ENCODE measurements at regions not wholly inside any gene's neighbourhood (a gene's known extent, or its start where the extent isn't known, plus 50 kb on each side); places are given as distances from the start of the nearest gene placed in this dataset.
"Not testable (repeated sequence)": the region's sequence is repeated elsewhere in the genome, so short reads cannot be mapped to it uniquely, and the experiment has no call there.

DNA sequence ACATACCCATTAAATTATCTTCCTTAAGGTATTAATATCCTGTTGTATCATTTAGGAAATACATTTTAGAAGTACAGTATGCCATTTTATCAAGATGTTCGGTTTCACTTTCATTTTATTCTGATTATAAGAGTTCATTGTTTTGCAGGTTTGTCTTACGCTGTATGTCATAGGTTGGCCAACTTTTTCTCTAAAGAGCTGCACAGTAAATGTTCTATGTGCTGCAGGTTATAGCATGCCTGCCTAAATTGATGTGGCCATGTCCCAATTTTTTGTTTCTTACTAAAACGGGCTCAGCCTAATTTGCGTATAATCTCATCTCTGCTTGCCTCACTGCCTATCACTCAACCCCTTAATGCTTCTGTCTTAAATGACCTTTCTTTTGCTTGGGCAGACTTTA lies 126.4 kb downstream of the USP22 start:
- no peak for DNase-seq

DNA sequence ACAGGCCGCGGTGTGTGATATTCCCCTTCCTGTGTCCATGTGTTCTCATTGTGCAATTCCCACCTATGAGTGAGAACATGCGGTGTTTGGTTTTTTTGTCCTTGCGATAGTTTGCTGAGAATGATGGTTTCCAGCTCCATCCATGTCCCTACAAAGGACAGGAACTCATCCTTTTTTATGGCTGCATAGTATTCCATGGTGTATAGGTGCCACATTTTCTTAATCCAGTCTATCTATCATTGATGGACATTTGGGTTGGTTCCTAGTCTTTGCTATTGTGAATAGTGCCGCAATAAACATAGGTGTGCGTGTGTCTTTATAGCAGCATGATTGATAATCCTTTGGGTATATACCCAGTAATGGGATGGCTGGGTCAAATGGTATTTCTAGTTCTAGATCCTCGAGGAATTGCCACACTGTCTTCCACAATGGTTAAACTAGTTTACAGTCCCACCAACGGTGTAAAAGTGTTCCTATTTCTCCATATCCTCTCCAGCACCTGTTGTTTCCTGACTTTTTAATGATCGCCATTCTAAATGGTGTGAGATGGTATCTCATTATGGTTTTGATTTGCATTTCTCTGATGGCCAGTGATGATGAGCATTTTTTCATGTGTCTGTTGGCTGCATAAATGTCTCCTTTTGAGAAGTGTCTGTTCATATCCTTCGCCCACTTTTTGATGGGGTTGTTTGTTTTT lies 125.1 kb downstream of the USP22 start:
- DNase-seq, result not testable (repeated sequence)

DNA sequence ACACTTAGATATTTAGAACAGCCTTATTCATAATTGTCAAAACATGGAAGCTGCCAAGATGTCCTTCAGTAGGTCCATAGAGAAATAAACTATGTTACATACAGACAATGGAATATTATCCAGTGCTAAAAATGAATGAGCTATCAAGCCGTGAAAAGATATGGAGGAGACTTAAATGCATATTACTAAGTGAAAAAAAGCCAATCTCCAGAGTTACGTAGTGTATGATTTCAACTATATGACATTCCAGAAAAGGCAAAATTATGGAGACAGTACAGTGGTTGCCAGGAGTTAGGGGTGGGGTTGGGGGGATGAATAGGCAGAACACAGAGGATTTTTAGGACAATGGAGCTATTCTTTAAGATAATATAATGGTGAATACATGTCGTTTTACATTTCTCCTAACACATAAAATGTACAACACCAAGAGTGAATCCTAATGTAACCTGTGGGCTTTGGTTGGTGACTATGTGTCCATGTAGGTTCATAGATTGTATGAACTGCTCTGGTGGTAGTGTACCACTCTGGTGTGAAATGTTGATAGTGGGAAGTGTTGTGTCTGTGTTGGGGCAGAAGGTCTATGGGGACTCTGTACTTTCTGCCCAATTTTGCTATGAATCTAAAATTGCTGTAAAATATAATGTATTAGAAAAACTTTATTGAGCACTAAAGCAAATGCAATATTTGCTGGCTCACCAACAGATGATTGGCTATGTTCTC lies 122.6 kb downstream of the USP22 start:
- DNase-seq, result no peak

DNA sequence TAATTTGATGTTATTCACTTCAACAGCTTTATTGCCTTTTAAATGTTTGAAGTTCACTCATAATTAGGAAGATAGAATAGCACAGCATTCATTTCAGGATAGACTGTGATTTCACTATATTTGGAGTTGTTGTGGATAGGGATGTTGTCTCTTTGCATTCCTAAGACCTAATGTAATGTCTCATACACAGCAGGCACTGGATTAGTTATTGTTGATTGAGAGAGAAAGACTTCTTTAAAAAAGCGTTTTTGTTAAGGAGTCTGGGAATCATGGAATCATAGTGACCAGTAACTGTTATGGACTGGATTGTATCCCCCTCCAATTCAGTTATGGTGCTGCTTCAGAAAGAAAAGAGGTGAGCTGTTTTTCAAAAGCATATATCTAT lies 122.0 kb downstream of the USP22 start:
- DNase-seq, result no peak

DNA sequence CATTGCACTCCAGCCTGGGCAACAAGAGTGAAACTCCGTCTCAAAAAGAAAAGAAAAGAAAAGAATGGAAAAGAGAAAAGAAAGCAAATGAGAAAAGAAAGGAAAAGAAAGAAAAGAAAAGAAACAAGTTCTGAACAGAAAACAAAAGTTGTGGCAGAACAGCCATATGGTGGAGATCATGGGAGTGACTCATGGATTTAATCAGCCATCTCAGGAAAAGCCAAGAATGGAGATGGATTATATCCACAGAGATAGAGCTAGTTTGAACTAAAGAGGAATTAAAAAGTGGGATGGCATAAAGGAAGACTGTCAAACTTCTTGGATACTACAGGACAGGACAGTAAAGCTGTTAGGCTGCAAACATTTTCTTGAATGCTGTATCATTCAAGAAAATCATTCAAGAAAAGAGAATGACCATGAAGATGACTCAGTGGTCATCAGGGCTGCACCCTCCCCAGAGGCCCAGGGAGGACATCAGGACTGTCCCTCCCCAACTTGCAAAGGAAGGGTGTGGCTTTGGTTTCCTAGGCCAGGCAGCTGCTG lies 120.6 kb downstream of the USP22 start:
- DNase-seq, result no peak

DNA sequence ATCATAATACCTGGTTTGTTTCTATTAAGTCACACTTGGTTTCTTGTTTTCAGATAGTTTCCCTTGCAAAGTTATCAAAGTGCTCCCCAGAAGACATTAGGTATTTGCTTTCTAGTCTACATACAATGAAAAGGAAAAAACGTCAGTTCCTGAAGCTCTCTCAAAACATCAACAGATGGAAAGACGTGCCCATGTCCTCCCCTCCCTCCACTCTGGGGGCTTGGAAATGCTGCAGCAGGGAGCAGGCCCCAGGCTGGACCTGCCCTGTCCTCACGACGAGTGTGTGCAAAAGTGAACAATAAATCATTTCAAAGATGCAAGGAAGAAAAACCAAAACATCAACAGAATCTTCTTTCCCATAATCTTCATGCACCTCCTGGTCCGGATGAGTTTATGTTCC lies 118.5 kb downstream of the USP22 start:
- no peak for DNase-seq

DNA sequence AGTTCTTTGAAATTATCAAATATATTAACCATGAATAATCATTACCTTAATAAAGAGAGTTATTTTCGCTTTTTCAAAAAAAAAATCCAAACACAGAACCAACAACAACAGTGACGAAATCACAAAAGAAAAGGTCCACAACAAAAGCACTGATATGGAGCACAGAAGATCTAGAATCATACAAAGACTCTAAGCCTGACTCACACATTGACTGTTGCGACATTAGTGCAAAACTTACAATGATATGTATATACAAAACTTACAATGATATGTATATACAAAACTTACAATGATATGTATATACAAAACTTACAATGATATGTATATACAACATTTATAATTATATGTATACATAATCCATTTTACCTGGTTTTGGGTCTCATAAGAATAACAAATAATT lies 117.7 kb downstream of the USP22 start:
- no peak for DNase-seq

DNA sequence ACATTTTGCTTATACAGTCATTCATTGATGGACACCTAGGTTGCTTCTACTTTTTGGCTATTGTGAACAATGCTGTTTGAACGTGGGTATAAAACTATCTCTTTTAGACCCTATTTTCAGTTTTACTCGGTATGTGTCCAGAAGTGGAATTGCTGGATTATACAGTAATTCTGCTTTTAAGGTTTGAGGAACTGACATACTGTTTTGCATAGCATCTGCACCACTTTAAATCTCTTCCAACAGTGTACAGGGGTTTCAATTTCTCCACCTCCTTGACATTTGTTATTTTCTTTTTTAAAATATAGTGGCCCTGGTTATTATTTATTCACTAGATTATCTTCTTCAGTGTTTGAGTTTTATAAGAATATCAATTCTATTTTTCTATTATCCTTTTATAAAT lies 116.9 kb downstream of the USP22 start:
- DNase-seq, result no peak

DNA sequence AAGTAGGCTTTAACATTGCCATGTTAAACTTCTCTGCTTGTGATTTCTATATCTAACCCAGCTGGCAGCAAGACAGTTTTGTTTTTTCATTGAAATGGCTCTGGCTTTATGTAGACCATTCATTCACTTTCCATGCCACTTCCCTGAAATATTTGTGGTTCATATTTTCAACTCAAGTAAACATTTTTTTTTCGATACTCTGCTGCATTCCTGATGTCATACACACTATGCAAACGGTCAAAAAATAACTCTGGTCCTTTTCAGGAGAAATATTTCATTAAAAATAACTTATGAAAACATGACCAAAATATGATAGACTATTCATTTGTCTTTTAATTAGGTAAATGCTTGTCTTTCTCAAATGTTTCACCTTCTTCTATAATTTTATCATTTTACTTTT lies 116.3 kb downstream of the USP22 start:
- no peak for DNase-seq

DNA sequence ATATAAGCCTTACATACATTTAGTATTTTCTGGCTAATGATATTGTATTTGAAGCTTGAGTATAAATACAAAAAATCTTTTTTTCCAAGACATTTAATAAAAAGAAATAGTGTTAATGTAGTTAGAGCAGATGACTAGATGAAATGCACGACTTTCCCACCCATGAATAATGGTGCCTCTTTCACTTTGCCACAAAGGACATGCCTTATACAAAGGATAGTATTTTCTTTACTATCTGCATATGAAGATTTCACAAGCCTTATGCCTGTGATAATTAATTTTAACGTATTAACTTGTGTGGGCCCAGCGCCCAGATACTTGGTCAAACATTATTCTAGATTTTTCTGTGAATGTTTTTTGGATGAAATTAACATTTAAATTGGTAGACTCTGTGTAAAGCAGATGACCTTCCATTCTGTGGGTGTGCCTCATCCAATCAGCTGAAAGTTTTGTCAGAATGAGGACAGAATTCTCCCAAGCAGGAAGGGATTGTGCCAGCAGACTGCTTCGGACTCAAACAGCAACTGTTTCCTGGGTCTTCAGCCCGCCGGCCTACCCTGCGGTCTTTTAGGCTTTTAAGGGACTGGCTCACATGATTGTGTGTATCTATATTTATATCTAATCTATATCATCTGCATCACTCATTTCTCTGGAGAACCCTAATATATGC lies 115.4 kb downstream of the USP22 start:
- DNase-seq, result no peak

DNA sequence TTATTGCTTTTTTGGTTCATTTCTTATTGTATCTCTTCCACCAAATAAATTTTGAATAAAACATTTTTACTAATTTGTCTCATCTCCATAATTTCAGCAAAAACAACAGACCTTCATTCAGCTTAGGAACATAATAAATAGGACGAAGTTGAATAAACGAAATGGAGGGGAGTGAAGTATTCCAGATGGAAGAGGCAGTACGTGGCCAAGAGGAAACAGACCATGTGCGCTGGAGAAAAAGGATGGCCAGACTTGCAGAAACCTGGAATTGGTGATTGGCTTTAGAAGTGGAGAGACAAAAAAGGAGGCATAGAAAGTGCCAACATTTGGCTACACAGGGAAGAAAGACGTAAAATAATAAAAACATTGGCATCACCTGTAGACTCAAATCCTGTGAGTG lies 113.5 kb downstream of the USP22 start:
- DNase-seq, result no peak

DNA sequence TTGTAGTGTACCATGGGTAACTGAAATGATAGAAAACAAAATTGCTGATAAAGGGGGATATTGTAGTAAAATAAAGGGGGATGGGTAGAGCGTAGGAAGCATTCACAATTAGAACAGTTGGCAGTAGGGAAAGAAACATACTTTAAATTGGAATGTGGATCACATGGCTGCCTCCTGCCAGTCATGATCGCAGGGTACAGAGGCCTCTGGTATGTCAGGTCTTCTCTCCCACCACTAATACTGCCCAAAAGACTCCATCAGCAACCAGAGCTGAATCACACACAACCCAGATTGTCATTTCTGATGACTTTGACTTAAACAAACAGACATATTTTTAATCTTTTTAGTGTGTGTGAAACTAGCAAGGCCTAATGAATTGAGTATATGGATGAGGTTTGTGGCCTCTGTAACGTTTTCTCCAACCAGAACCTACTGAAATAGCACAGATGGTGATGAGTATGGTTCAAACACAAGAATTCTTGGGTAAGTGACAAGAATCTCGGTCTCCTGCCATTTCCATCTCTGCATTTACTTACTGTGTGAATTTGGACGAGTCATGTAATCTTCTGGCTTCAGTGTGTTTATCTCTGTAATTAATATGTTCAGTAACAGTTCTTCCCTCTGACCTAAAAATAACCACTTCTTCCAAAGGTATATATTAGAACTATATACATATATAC lies 112.6 kb downstream of the USP22 start:
- no peak for DNase-seq

DNA sequence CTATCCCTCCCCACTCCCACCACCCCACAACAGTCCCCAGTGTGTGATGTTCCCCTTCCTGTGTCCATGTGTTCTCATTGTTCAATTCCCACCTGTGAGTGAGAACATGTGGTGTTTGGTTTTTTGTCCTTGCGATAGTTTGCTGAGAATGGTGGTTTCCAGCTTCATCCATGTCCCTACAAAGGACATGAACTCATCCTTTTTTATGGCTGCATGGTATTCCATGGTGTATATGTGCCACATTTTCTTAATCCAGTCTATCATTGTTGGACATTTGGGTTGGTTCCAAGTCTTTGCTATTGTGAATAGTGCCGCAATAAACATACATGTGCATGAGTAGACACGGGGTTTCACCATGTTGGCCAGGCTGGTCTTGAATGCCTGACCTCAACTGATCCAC lies 109.8 kb downstream of the USP22 start:
- not testable (repeated sequence) for DNase-seq

DNA sequence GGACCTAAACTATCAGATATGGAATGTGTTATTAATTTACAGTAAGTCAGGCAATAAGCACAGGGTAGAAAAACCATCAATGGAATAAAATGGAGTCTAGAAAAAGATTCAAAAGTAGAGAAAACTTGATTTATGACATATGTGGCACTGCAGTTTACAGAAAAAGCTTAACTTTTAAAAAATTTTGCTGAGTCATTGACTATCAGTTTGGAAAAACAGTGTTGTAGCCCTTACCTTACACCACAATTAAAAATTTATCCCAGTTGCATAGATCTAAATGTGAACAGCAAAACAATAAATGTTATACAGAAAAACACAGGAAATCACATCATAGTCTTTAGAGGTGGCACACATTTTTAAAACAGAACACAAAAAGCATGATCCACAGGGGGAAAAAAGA lies 108.5 kb downstream of the USP22 start:
- no peak for DNase-seq

DNA sequence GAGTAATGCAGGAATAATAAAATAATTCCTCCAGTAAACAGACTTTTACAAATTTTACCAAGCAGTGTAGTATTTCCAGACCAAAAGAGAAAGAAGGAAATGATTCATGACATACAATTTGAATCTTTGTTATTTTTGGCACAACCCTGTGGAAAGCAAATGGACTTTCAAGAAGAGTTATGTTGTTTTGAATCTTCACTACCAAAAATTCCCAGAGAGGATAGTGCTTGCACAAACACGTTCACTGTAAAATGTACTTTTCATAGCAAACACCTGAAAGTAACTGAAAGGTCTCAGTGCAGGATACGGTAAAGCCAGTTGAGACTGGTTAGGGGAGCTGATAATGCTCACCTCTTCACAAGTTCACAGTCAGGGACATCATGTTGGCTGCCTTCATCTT lies 107.1 kb downstream of the USP22 start:
- DNase-seq, result no peak

DNA sequence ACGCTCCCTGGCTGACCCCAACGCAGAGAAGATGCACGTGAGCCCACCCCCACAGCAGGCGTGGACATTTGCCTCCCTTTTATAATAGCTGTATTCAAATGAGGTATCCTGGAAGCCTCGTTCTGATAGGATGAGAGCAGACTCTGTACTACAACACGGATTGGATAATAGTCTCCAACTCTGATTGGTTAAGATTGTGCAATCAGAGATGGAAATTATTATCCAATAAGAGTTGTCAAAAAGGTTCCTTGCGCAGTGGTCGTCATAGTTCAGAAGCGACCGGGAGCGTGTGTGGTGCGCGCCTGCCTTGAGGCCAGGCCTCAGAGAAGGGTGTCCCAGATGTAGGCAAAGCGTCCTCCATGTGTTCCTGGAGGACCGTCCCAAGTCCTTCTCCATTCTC lies 104.6 kb downstream of the USP22 start:
- no peak for DNase-seq

DNA sequence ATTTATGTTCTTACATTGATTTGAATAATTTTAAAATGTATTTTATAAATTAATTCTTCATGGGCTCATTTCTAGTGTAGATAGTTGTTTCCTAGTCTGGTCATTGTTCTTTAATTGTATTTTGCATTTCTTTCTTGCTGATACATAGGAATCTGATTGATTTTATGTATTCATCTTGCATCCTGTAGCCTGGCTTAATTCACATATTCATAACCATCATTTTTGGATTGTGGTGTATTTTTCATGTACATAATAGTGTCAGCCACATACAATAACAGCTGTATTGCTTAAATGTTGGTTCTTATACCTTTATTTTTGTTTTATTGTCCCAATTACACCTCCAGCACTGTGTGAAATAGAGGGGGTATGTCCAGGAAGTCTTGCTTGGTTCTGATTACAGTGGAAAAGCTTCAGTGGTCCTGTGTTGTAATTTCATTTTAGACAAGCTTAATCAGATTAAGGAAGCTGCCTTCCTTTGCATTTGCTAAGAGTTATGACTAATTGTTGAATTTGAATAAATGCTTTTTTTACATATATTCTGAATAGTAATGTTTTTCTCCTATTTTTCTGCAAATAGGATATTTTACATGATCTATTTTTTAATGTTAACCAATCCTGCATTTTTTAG lies 103.7 kb downstream of the USP22 start:
- DNase-seq, result no peak

DNA sequence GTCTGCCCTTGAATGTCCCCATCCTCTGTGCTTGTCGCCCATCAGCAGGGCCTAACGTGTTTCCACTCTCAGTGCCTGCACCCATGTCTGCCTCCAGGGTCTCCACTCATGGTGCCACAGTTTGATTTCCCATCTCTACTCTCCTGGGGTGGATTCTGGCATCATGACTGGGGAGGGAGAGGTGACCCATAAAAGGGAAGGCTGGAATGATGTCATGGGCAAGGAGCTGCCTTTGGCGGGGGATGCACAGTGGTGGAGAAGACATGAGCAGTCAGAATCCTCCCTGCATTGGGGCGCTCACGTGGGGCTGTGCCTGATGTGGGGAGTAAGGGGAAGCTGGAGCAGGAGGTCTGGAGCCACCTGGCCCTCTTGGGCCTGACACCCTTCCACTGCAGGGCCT lies 100.9 kb downstream of the USP22 start:
- no peak for DNase-seq

DNA sequence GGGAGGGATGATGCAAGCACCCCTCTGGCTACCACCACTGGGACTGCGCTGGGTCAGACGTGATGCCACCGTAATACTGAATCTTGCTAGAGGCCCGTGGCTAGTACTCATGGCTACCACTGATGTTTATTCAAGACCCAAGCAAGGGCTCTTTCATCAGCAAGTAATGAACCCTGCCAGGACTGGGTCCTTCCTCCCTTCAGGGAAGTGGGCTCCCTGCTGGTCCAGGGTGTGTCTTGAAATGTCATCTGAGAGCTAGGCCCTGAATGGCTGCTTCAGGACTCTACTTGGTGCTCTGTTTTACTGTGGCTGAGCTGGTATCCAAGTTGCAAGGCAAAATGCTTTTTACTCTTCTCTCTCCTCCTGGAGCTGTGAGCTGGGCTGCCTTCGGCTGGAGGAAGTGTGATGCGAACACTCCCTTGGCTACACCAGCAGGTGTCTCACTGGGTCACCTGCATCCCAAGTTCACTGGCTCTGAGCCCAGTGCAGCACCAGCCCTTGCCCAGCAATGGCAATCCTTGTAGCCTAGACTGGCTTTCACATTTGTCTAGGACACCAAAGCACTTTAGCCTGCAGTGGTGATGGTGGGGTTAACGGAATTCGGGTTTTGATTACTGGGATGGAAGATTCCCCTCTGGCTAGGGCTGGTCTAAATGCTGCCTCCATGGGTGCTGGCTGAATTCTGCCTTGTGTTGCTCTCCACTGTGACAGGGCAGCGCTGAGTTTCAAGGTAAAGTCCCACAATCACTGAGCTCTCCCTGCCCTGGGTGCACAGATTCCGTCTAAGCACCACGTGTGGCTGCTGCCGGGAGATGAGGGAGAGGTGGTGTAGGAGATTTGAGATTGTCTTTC lies 98.6 kb downstream of the USP22 start:
- peak; percentile 47 for DNase-seq

DNA sequence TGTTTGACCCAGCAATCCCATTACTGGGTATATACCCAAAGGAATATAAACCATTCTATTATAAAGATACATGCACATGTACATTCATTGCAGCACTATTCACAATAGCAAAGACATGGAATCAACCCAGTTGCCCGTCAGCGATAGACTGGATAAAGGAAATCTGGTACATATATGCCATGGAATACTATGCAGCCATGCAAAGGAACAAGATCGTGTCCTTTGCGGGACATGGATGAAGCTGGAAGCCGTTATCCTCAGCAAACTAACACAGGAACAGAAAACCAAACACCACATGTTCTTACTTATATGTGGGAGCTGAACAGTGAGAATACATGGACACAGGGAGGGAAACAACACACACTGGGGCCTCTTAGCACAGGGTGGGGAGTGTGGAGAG lies 95.1 kb downstream of the USP22 start:
- not testable (repeated sequence) for DNase-seq

DNA sequence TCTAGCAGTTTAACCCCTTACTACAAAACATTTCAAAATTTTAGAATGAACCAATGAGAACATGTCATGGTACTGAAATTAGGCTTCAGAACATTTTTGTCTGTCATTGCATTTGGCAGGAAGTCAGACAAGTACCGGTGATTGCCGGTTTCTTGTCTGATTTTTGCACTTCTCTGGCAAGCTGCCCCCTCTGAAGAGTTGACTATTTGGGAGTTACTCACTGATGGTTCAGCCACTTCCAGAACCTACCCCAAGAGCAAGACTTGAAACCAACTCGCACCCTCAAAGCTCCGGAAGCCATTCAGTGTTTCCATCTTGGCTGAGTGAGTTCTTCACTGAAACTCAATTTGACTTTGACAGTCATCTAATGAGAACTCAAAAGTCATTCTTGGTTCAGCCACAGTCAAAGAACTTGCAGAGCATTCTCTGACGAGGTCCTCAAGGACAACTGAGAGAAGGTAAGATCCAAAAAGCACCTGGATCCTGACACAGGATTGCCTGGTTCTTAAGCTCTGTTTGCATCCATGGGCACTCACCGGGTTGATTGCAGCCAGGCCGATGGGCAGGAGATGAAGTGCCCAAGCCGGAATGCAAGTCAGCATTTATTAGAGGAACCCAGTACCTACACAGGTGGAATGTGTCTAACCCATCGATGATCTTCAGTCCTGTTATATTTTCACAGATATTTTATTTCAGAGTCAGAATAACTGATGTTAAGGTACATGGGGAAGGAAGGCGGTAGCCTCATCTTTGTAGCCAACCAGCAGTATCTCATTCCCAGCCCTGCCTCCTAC lies 93.6 kb downstream of the USP22 start:
- peak; percentile 50 for DNase-seq
